Heart left ventricle (tissue), 16 donors: ENCODE measurements at regions not wholly inside any gene's neighbourhood (a gene's known extent, or its start where the extent isn't known, plus 50 kb on each side); places are given as distances from the start of the nearest gene placed in this dataset.

Experiments
- ATAC-seq, 4 donors: fragments of 200-7000 bp; cut with Tn5 transposase; one replicate each; pipeline ENCODE4 v1.9.1; 2020 to 2022; ENCODE audit warnings: moderate library complexity in 4 of 4, mild to moderate bottlenecking in 3 of 4, moderate number of reproducible peaks in 1 of 4
- DNase-seq, 5 donors: peaks; one replicate each; pipeline ENCODE4 v3.0.0-alpha.2; 2020
- H3K27ac ChIP-seq, 12 donors: fragments of 200-600 bp; sonication (generic) in 4 of 12; one replicate each; pipeline versions ENCODE4 v1.5.0 to v1.8.0; 2016 to 2022; ENCODE audit warnings: mild to moderate bottlenecking in 2 of 12
- H3K27me3 ChIP-seq, 9 donors: fragments of 200-600 bp; sonication (generic) in 2 of 9; one replicate each; pipeline versions ENCODE4 v1.5.1 to v1.8.0; 2016 to 2022; ENCODE audit warnings: mild to moderate bottlenecking in 3 of 9
- H3K36me3 ChIP-seq, 9 donors: fragments of 200-600 bp; sonication (generic) in 2 of 9; one replicate each; pipeline versions ENCODE4 v1.5.0 to v1.8.0; 2018 to 2022; ENCODE audit warnings: mild to moderate bottlenecking in 2 of 9
- H3K4me1 ChIP-seq, 12 donors: fragments of 200-600 bp; sonication (generic) in 4 of 12; one replicate each; pipeline versions ENCODE4 v1.5.0 to v1.8.0; 2016 to 2022; ENCODE audit warnings: mild to moderate bottlenecking in 3 of 12
- H3K4me3 ChIP-seq, 12 donors: fragments of 200-600 bp; sonication (generic) in 4 of 12; one replicate each; pipeline versions ENCODE4 v1.5.0 to v1.8.0; 2017 to 2022; ENCODE audit warnings: mild to moderate bottlenecking in 9 of 12, moderate library complexity in 4 of 12
- H3K9me3 ChIP-seq, 12 donors: fragments of 200-600 bp; sonication (generic) in 4 of 12; one replicate each; pipeline versions ENCODE4 v1.5.0 to v1.8.0; 2016 to 2022; ENCODE audit warnings: mild to moderate bottlenecking in 1 of 12
- POLR2A ChIP-seq, 2 donors: fragments of 450-650 bp; IDR thresholded peaks; one replicate each; pipeline ENCODE4 v1.6.1; 2017; ENCODE audit warnings: antibody characterized with exemption in 2 of 2, mild to moderate bottlenecking in 2 of 2, moderate library complexity in 2 of 2
- whole genome bisulfite sequencing, 4 donors: extraction: QIAGEN DNeasy Blood & Tissue Kit in 2 of 4; methylation state at CpG; one replicate each; pipeline versions ENCODE4 v1.1.5 to v1.1.7; 2013 to 2018; 5-methylcytosine and 5-hydroxymethylcytosine counted together
- intact Hi-C, 10 donors: fragments of 100-400 bp; cut with DNase I; formaldehyde crosslinking; loops; one replicate each; pipeline versions ENCODE4 v1.11.1 to v1.14.2; 2022
- TF ChIP-seq, protein P1 (sequence below), 12 donors: fragments of 200-600 bp; sonication (generic) in 4 of 12; IDR thresholded peaks; one replicate each; pipeline versions ENCODE4 v1.5.0 to v1.8.0; 2018 to 2022; ENCODE audit warnings: antibody characterized with exemption in 12 of 12, mild to moderate bottlenecking in 5 of 12
- donor health status: ischemic (EF 13 %, LVEDD 7.1; RV severe dilation, severe dysfunction).
- donor health status: healthy with polysubstance abuse.
- donor health status: DM: no; HTN: yes; CAD: no.
- donor health status: DM: no; HTN: no; CAD: no.
- donor health status: ischemic (EF 25% LVEDD 6.9; RV normal size, moderate dysfunction).
- donor health status: ischemic (EF 25% LVEDD 5.7; RV mildly dilated, moderate dysfunction).
- donor health status: healthy.
- donor health status: DM: yes; HTN: yes; CAD: no.
- donor health status: ischemic (EF 35%, LVEDD 5.7; RV mildly dilated, moderate dysfunction).
- donor health status: nonischemic (EF 11% LVEDD 7.7; RV severe dilation, severe dysfunction).
- donor health status: DM: yes; HTN: yes; CAD: no.
- donor health status: PGD.
- donor health status: ischemic (EF 29% LVEDD 5.4; RV normal size, mild dysfunction).
- donor health status: nonischemic (EF 23%, LVEDD 6.1; RV moderate dilation, normal function).

GRCh38 chr12:30243426-30243825 lies 452.2 kb downstream of the IPO8 start:
- Histone ChIP-seq H3K9me3 (no peaks in the 10 kb centered on the region), H3K27ac (no peak overlapping the region), H3K27me3 (no peaks in the 10 kb centered on the region), H3K4me1 (no peaks in the 10 kb centered on the region), H3K36me3 (no peaks in the 10 kb centered on the region), H3K4me3 (no peak overlapping the region)
- WGBS, 4 donors = 58 to 75% (median 67%) methylated on average over 2 of the region's 2 CpGs
- ATAC-seq (no peak), DNase-seq (no peak)
- TF ChIP-seq POLR2A (IDR thresholded peaks at IDR 0.05) = no peak
- TF ChIP-seq, protein P1, sequence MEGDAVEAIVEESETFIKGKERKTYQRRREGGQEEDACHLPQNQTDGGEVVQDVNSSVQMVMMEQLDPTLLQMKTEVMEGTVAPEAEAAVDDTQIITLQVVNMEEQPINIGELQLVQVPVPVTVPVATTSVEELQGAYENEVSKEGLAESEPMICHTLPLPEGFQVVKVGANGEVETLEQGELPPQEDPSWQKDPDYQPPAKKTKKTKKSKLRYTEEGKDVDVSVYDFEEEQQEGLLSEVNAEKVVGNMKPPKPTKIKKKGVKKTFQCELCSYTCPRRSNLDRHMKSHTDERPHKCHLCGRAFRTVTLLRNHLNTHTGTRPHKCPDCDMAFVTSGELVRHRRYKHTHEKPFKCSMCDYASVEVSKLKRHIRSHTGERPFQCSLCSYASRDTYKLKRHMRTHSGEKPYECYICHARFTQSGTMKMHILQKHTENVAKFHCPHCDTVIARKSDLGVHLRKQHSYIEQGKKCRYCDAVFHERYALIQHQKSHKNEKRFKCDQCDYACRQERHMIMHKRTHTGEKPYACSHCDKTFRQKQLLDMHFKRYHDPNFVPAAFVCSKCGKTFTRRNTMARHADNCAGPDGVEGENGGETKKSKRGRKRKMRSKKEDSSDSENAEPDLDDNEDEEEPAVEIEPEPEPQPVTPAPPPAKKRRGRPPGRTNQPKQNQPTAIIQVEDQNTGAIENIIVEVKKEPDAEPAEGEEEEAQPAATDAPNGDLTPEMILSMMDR (IDR thresholded peaks at IDR 0.05) = no peak
- intact Hi-C loops = no loop called here

- Histone ChIP-seq H3K27ac (no peak overlapping the region), H3K27me3 (no peaks in the 10 kb centered on the region), H3K9me3 (no peaks in the 10 kb centered on the region), H3K36me3 (no peaks in the 10 kb centered on the region), H3K4me3 (no peak overlapping the region), H3K4me1 (no peaks in the 10 kb centered on the region)
- WGBS, 4 donors = 63 to 80% (median 78%) methylated on average over 4 of the region's 4 CpGs
- no peak for DNase-seq
- TF ChIP-seq, protein P1 (IDR thresholded peaks at IDR 0.05) = no peak
- no peak for TF ChIP-seq POLR2A (IDR thresholded peaks at IDR 0.05)
- no peak for ATAC-seq
- intact Hi-C loops = no loop called here
Measured at GRCh38 chr12:30219047-30219446, 435.3 kb upstream of the TMTC1 start.

- H3K27ac ChIP-seq = no peak overlapping the region
- ATAC-seq = no peak
- no peaks in the 10 kb centered on the region for H3K9me3 ChIP-seq
- TF ChIP-seq, protein P1 (IDR thresholded peaks at IDR 0.05) = no peak
- no peak for TF ChIP-seq POLR2A (IDR thresholded peaks at IDR 0.05)
- intact Hi-C loops = no loop called here
- no peaks in the 10 kb centered on the region for H3K4me1 ChIP-seq
- H3K36me3 ChIP-seq = no peaks in the 10 kb centered on the region
- 89 to 92% (median 89%) methylated on average over 4 of the region's 4 CpGs for WGBS, 4 donors
- no peak overlapping the region for H3K4me3 ChIP-seq
- H3K27me3 ChIP-seq = no peaks in the 10 kb centered on the region
- DNase-seq = no peak
Measured at GRCh38 chr12:30218073-30218472, 434.3 kb upstream of the TMTC1 start.

GRCh38 chr12:30213166-30213565 lies 429.4 kb upstream of the TMTC1 start:
- DNase-seq (no peak), ATAC-seq (no peak)
- Histone ChIP-seq H3K9me3 (no peaks in the 10 kb centered on the region), H3K27me3 (no peaks in the 10 kb centered on the region), H3K4me3 (no peak overlapping the region), H3K4me1 (no peaks in the 10 kb centered on the region), H3K27ac (no peak overlapping the region), H3K36me3 (no peaks in the 10 kb centered on the region)
- WGBS, 4 donors = 43 to 92% (median 45%) methylated on average over 1 of the region's 1 CpG
- TF ChIP-seq, protein P1 (IDR thresholded peaks at IDR 0.05) = no peak
- no peak for TF ChIP-seq POLR2A (IDR thresholded peaks at IDR 0.05)
- intact Hi-C loops = no loop called here
